Colonic mucosa (tissue), 4 donors: ENCODE measurements at regions not wholly inside any gene's neighbourhood (a gene's known extent, or its start where the extent isn't known, plus 50 kb on each side); places are given as distances from the start of the nearest gene placed in this dataset.

Experiments
- DNase-seq: peaks from one replicate; pipeline ENCODE4 v3.0.0-alpha.2; 2020
- H3K27ac ChIP-seq: fragments of 200-600 bp; one replicate; pipeline ENCODE4 v1.8.0; 2021
- H3K27me3 ChIP-seq: fragments of 200-600 bp; one replicate; pipeline ENCODE4 v1.8.0; 2021
- H3K36me3 ChIP-seq: fragments of 200-600 bp; one replicate; pipeline ENCODE4 v1.8.0; 2021
- H3K4me1 ChIP-seq: fragments of 200-600 bp; one replicate; pipeline ENCODE4 v1.8.0; 2021; ENCODE audit warnings: mild to moderate bottlenecking
- H3K4me3 ChIP-seq: fragments of 200-600 bp; one replicate; pipeline ENCODE4 v1.8.0; 2021
- H3K9ac ChIP-seq, 2 donors: one replicate each; pipeline ENCODE4 v1.7.0; 2013; ENCODE audit warnings: control low read depth in 2 of 2, low read depth in 2 of 2, low read length in 2 of 2
- H3K9me3 ChIP-seq: fragments of 200-600 bp; one replicate; pipeline ENCODE4 v1.8.0; 2021
- intact Hi-C: fragments of 100-400 bp; cut with DNase I; formaldehyde crosslinking; loops from one replicate; pipeline ENCODE4 v1.14.1; 2022
- TF ChIP-seq, protein P1 (sequence below): fragments of 200-600 bp; IDR thresholded peaks from one replicate; pipeline ENCODE4 v1.8.0; 2022; ENCODE audit warnings: antibody characterized with exemption, mild to moderate bottlenecking
- donor health status: healthy.
- donor health status: DM: no; HTN: no; CAD: no.
- donor health status: DM: no; HTN: no; CAD: no.

- Histone ChIP-seq H3K27ac (no peak overlapping the region), H3K9ac (no peak overlapping the region), H3K9me3 (no peaks in the 10 kb centered on the region), H3K4me1 (no peaks in the 10 kb centered on the region), H3K4me3 (no peak overlapping the region), H3K27me3 (no peaks in the 10 kb centered on the region), H3K36me3 (no peaks in the 10 kb centered on the region)
- TF ChIP-seq, protein P1, sequence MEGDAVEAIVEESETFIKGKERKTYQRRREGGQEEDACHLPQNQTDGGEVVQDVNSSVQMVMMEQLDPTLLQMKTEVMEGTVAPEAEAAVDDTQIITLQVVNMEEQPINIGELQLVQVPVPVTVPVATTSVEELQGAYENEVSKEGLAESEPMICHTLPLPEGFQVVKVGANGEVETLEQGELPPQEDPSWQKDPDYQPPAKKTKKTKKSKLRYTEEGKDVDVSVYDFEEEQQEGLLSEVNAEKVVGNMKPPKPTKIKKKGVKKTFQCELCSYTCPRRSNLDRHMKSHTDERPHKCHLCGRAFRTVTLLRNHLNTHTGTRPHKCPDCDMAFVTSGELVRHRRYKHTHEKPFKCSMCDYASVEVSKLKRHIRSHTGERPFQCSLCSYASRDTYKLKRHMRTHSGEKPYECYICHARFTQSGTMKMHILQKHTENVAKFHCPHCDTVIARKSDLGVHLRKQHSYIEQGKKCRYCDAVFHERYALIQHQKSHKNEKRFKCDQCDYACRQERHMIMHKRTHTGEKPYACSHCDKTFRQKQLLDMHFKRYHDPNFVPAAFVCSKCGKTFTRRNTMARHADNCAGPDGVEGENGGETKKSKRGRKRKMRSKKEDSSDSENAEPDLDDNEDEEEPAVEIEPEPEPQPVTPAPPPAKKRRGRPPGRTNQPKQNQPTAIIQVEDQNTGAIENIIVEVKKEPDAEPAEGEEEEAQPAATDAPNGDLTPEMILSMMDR = no peak
- intact Hi-C loops = no loop called here
- no peak for DNase-seq
These were observed 83.6 kb upstream of the ADAMTSL1 start for GRCh38 chr9:18390393-18390792.

DNA sequence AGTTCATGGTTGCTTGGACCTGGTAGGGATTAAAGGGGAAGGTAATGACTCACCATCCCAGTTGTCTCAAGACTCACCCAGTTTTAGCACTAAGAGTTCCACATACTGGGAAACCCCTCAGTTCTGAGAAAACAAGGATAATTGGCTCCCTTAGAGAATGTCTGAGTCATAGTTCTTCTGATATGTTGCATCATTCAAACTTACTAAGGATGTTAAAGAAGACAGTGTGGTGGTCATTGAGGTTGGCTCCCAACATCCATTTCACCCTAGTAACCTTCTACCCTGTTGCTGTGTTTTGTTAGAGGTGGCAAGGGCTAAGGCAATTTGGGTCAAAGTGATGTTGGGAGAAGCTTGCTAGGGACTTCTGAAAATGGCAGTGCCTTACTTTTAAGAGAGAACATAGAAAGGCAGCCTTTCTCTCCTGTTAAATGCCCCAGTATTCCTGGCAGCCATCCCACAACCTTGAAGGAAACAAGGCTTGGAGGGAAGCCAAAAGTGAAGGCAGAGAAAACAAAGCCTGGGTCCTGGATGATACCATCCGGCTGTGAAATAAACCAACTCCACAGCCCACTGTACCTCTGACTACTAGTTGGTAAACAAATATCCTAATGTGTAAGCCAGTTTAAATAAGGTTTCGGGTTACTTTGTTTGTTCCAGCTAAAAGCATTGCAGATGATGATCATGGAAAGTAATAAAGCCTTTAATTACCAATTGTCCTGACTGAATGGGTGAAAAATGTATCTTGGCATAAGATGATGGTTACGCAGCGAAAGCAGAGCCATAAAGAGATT, 80.4 kb upstream of the ADAMTSL1 start:
- Histone ChIP-seq H3K27me3 (no peaks in the 10 kb centered on the region), H3K9ac (no peak overlapping the region), H3K9me3 (no peaks in the 10 kb centered on the region), H3K4me3 (no peak overlapping the region), H3K4me1 (no peaks in the 10 kb centered on the region), H3K36me3 (no peaks in the 10 kb centered on the region), H3K27ac (peak overlapping the region; percentile 69)
- TF ChIP-seq, protein P1 = no peak
- intact Hi-C loops = no loop called here
- peak; percentile 81 for DNase-seq

GRCh38 chr9:18394847-18395351, 79.1 kb upstream of the ADAMTSL1 start:
- Histone ChIP-seq H3K27ac (no peak overlapping the region), H3K9ac (no peak overlapping the region), H3K4me1 (no peaks in the 10 kb centered on the region), H3K27me3 (no peaks in the 10 kb centered on the region), H3K4me3 (no peak overlapping the region), H3K9me3 (no peaks in the 10 kb centered on the region), H3K36me3 (no peaks in the 10 kb centered on the region)
- TF ChIP-seq, protein P1 = no peak
- DNase-seq = no peak
- intact Hi-C loops = no loop called here

- no peak for DNase-seq
- H3K4me3 ChIP-seq = no peak overlapping the region
- H3K36me3 ChIP-seq = no peaks in the 10 kb centered on the region
- TF ChIP-seq, protein P1 = no peak
- intact Hi-C loops = no loop called here
- no peak overlapping the region for H3K27ac ChIP-seq
- H3K9me3 ChIP-seq = no peaks in the 10 kb centered on the region
- H3K27me3 ChIP-seq = no peaks in the 10 kb centered on the region
- H3K9ac ChIP-seq = no peak overlapping the region
- H3K4me1 ChIP-seq = no peaks in the 10 kb centered on the region
These were observed 77.7 kb upstream of the ADAMTSL1 start for GRCh38 chr9:18396102-18396728.

GRCh38 chr9:18397076-18397475, 76.9 kb upstream of the ADAMTSL1 start:
- H3K4me3 ChIP-seq = no peak overlapping the region
- intact Hi-C loops = no loop called here
- no peaks in the 10 kb centered on the region for H3K36me3 ChIP-seq
- H3K27ac ChIP-seq = no peak overlapping the region
- no peaks in the 10 kb centered on the region for H3K27me3 ChIP-seq
- TF ChIP-seq, protein P1 = no peak
- DNase-seq = no peak
- H3K9me3 ChIP-seq = no peaks in the 10 kb centered on the region
- H3K9ac ChIP-seq = no peak overlapping the region
- H3K4me1 ChIP-seq = no peaks in the 10 kb centered on the region
